Activated CD4-positive, alpha-beta T cell treated with anti-CD3 and anti-CD28 coated beads, Interleukin-2, amount 10 ng/mL, durations not matched to agents 24 days and 14 days (primary cell): ENCODE measurements at regions not wholly inside any gene's neighbourhood (a gene's known extent, or its start where the extent isn't known, plus 50 kb on each side); places are given as distances from the start of the nearest gene placed in this dataset.
A peak's percentile ranks its signal among the peaks of the same experiment; 100 is the strongest.
"Not testable (repeated sequence)": the region's sequence is repeated elsewhere in the genome, so short reads cannot be mapped to it uniquely, and the experiment has no call there.

ENCODE experiments used
- DNase-seq: peaks from one replicate; pipeline ENCODE4 v3.0.0; 2022
- H3K27ac Mint-ChIP-seq: one replicate; pipeline ENCODE4 v1.8.0; 2022; ENCODE audit warnings: mild to moderate bottlenecking, mixed read lengths
- H3K27me3 Mint-ChIP-seq: one replicate; pipeline ENCODE4 v1.8.0; 2022; ENCODE audit warnings: mixed read lengths
- H3K36me3 Mint-ChIP-seq: one replicate; pipeline ENCODE4 v1.8.0; 2022; ENCODE audit warnings: low read depth, mild to moderate bottlenecking, mixed read lengths
- H3K4me1 Mint-ChIP-seq: one replicate; pipeline ENCODE4 v1.8.0; 2021; ENCODE audit warnings: mixed read lengths
- H3K4me3 Mint-ChIP-seq: one replicate; pipeline ENCODE4 v1.8.0; 2022; ENCODE audit warnings: mild to moderate bottlenecking, moderate library complexity, mixed read lengths
- H3K9me3 Mint-ChIP-seq: one replicate; pipeline ENCODE4 v1.8.0; 2021; ENCODE audit warnings: mixed read lengths
- intact Hi-C: fragments of 100-400 bp; cut with micrococcal nuclease; formaldehyde crosslinking; loops from one replicate; pipeline ENCODE4 v1.15.1; 2023

DNA sequence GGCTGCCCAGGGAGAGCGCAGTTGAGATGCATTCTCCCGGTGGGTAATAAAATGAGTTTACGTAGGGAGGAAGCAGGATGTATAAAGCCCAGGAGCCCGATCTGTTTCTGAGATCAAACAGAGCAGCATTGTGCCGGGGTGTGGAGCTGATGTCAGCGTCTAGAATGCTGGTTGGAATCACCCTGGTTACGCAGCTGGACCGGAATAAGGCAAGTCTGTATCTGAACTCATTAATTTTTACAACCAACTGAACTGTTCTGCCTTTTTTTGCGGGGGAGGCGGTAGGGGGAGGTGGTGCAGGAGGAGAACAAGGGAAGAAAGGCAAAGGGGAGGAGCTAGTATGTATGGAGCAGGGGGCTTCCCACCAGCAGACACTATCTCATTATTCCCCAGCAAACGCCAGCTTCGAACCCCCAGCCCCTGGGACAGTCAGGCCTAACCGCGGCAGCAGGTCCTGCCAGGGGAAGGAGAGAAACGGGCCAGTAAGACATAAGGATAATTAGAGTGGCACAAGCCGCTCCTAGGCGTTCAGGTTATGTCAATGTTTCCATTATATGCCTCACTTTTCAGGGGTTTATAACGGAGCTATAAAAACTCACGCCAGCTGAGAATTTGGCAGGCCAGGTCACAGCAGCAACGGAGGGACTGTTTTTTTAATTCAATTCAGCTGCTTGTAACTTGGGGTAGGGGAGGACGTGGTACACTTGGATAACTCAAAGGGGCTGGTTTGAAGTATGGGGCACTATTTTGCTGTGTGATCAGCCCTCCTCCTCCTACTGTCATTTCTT lies 175.3 kb upstream of the HES1 start:
- H3K27me3 Mint-ChIP-seq: peaks cover 41% of the 10 kb centered on the region
- peaks cover 31% of the 10 kb centered on the region for H3K4me1 Mint-ChIP-seq

DNA sequence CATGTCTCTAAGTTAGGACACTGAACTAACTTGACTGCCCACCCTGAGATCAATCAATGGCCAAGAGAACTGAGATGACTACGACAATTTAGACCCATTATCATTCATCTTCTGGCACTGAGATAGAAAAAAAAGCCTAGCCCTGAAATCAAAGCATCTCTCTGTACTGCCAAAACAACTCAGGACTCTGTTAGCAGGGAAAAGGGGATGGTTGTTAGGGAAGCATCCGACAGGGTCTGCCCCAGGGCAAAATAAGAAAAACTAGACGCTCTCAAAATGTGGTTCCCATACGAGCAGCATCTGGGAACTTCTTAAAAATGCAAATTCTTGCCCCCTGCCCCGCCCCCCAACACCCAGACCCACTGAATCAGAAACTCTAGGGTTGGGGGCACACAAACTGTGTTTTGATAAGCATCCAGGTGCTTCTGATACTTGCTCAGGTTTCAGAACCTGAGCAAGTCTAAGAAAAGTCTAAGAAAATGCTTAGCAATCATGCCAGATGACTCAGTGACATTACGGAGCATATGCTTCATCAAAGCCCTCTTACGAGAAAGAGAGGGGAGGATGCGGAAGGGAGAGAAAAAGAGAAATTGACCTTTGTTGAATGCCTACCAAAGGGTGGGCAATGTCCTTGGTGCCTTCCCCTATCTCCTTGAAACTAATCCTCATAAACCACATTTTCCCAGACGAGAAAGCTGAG lies 172.8 kb upstream of the HES1 start:
- H3K4me3 Mint-ChIP-seq: peak overlapping the region; percentile 18
- no peaks in the 10 kb centered on the region for H3K36me3 Mint-ChIP-seq
- intact Hi-C loops: loop anchor here (5.0 kb wide), 2 partner anchors 109 to 344 kb away; no protein-coding TSS in a partner anchor
- H3K27ac Mint-ChIP-seq: peak overlapping the region; percentile 72
- peak; percentile 60 for DNase-seq
- peaks cover 47% of the 10 kb centered on the region for H3K27me3 Mint-ChIP-seq
- peaks cover 12% of the 10 kb centered on the region for H3K9me3 Mint-ChIP-seq
- peaks cover 32% of the 10 kb centered on the region for H3K4me1 Mint-ChIP-seq

More for the DNA sequence above, 175.3 kb upstream of the HES1 start:
- H3K27ac Mint-ChIP-seq: no peak overlapping the region
- DNase-seq: no peak
- H3K4me3 Mint-ChIP-seq: no peak overlapping the region
- H3K9me3 Mint-ChIP-seq: peaks cover 18% of the 10 kb centered on the region
- intact Hi-C loops: loop anchor here (5.0 kb wide), 2 partner anchors 112 to 347 kb away; no protein-coding TSS in a partner anchor
- H3K36me3 Mint-ChIP-seq: no peaks in the 10 kb centered on the region

DNA sequence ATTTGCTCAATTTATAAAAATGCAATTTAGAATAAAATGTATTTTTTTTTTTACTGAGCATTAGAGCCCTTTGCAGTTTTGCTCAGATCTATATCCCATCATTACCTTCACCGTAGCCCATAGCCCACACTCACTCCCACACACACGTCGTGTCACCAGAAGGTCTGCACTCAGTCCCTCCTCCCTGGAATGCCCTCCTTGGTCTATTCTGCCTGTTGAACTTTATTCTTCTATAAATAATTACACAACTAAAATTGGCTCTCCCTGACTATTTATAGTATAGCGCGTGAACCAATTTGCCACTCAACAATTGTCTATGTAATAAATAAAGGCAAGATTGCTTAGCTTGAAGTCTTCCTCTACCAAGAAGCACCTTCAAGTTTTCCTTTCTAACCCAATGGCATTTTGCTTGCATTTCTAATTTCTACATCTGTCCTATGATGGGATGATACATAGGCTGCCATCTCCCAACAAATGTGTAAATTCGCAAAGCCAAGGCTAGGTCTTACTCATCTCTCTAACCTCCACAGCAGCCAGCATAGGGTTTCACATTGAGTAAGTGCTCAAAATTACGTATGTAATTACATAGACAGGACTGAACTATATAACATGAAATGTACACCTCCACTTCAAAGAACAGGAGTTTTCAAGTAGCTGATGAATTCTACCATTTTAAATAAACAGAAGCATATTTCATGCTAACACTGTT lies 172.0 kb upstream of the HES1 start:
- Mint-ChIP-seq H3K36me3 (no peaks in the 10 kb centered on the region), H3K9me3 (peaks cover 12% of the 10 kb centered on the region), H3K4me3 (peak overlapping the region; percentile 44), H3K27me3 (peaks cover 51% of the 10 kb centered on the region), H3K27ac (peak overlapping the region; percentile 52), H3K4me1 (peaks cover 32% of the 10 kb centered on the region)
- DNase-seq: peak; percentile 73
- intact Hi-C loops: loop anchor here (2.0 to 5.0 kb wide), 3 partner anchors 108 to 343 kb away; no protein-coding TSS in a partner anchor

DNA sequence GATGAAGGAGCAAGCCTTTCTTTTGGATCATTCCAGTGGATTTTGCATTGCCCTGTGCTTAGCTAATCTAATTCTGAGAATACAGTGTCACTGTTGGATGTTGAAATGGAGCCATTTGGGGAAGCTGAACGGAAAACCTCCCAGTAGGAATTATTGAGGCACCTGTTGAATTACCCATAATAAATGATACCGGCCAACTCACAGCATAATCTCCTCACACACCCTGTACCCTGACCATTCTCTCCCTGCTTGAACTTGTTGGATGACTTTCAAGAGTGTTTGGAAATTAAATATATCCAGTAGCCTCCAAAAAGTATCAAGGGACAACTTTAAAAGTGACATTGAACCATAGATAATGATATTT lies 171.4 kb upstream of the HES1 start:
- intact Hi-C loops: loop anchor here (2.0 to 5.0 kb wide), 3 partner anchors 108 to 343 kb away; no protein-coding TSS in a partner anchor
- H3K4me3 Mint-ChIP-seq: peak overlapping the region; percentile 32
- DNase-seq: no peak
- peaks cover 56% of the 10 kb centered on the region for H3K27me3 Mint-ChIP-seq
- H3K4me1 Mint-ChIP-seq: peaks cover 32% of the 10 kb centered on the region
- peaks cover 12% of the 10 kb centered on the region for H3K9me3 Mint-ChIP-seq
- H3K27ac Mint-ChIP-seq: no peak overlapping the region
- no peaks in the 10 kb centered on the region for H3K36me3 Mint-ChIP-seq

DNA sequence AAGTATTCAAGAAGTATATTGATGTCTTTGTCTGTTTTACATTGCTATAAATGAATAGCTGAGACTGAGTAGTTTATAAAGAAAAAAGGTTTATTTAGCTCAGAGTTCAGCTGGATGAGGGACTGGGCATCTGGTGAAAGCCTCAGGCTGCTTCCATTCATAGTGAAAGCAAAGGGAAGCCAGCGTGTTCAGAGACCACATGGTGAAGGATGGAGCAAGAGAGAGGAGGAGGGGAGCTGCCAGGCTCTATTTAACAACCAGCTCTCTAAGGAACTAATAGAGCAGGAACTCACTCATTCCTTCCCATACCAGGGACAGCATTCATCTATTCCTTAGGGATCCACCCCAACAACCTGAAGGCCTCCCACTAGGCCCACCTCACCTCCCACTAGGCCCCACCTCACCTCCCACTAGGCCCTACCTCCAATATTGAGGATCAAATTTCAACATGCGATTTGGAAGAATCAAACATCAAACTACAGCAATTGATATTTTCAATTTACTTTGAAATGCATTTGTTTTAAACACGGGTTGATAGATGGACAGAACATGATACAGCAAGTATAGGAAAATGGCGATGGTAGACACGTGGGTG lies 167.5 kb upstream of the HES1 start:
- intact Hi-C loops: no loop called here
- Mint-ChIP-seq H3K9me3 (peaks cover 5% of the 10 kb centered on the region), H3K36me3 (no peaks in the 10 kb centered on the region), H3K27me3 (peaks cover 57% of the 10 kb centered on the region), H3K27ac (no peak overlapping the region), H3K4me3 (no peak overlapping the region), H3K4me1 (peaks cover 34% of the 10 kb centered on the region)
- no peak for DNase-seq

DNA sequence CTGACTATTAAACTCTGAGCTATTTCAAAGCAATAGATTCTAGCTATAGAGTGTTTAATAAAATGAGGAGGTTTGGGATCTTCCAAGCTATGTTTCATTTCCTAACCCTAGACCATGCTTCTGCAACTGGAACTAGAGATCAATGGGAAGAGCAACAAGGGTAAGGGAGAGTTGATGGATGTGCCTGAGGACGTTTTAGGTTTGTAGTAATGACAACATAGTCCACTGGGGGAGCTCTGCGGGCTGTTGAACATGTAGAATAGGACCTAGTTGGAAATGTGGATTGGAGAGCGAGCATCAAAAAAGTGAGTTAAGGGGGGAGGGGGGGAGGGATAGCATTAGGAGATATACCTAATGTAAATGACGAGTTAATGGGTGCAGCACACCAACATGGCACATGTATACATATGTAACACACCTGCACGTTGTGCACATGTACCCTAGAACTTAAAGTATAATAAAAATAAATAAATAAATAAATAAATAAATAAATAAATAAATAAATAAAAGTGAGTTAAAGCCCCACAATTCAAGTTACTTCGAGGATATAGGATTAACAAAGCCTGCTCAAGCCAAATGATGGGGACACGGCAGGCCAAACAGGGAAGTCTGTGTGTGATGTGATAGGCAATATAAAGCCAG lies 165.7 kb upstream of the HES1 start:
- H3K27ac Mint-ChIP-seq: not testable (repeated sequence)
- H3K27me3 Mint-ChIP-seq: peaks cover 71% of the 10 kb centered on the region

DNA sequence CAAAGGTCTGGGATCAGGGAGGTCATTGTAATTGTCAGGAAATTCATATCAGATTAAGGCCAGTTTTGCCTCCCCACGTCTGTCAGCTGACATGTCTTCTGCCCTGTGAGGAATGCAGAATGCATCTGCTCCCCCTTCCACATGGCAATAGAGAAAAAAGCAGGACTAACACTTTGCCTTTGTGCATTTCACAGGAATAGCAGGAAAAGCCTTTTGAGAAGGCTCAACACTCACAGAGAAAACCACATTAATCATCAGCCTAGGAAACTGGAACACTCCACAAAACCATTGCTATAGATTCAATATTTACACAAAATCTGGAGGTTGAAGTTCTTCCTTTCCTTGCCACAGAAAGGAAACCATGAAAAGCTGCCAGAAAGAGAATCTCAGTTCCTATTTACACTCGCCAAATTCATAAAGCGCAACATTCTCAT lies 165.2 kb upstream of the HES1 start:
- Mint-ChIP-seq H3K36me3 (no peaks in the 10 kb centered on the region), H3K9me3 (no peaks in the 10 kb centered on the region), H3K4me3 (peak overlapping the region; percentile 4), H3K27me3 (peaks cover 71% of the 10 kb centered on the region), H3K27ac (peak overlapping the region; percentile 57), H3K4me1 (peaks cover 18% of the 10 kb centered on the region)
- intact Hi-C loops: no loop called here
- no peak for DNase-seq

More for the DNA sequence above, 165.7 kb upstream of the HES1 start:
- H3K36me3 Mint-ChIP-seq, H3K4me3 Mint-ChIP-seq, H3K9me3 Mint-ChIP-seq, intact Hi-C loops: not testable (repeated sequence)
- peak; percentile 73 for DNase-seq
- peaks cover 18% of the 10 kb centered on the region for H3K4me1 Mint-ChIP-seq

DNA sequence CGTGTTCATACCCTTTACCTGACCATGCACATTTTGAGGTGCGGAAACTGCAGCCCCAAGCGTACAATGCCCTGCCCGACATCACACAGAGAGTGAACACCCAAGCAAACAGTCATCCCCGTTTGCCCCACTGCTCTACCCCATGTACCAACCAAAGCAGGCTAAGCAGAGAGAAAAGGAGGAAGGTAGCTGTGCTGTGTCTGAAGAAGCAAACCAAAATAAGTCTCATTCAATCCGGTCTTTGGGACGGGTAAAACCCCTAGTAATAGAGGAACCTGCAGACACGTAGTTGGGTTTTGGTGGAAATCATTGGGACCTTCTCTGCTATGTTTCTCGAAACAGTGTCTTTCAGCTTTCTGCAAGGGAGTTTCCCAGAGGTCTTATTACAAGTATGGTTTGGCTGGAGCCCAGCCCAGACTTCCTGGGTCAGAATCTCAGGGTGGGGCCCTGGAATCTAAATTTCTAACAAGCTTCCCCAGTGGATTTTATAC lies 164.6 kb upstream of the HES1 start:
- peaks cover 16% of the 10 kb centered on the region for H3K4me1 Mint-ChIP-seq
- DNase-seq: peak; percentile 58
- peak overlapping the region; percentile 4 for H3K4me3 Mint-ChIP-seq
- no peaks in the 10 kb centered on the region for H3K36me3 Mint-ChIP-seq
- H3K27me3 Mint-ChIP-seq: peaks cover 71% of the 10 kb centered on the region
- intact Hi-C loops: no loop called here
- H3K9me3 Mint-ChIP-seq: no peaks in the 10 kb centered on the region
- H3K27ac Mint-ChIP-seq: peak overlapping the region; percentile 57

DNA sequence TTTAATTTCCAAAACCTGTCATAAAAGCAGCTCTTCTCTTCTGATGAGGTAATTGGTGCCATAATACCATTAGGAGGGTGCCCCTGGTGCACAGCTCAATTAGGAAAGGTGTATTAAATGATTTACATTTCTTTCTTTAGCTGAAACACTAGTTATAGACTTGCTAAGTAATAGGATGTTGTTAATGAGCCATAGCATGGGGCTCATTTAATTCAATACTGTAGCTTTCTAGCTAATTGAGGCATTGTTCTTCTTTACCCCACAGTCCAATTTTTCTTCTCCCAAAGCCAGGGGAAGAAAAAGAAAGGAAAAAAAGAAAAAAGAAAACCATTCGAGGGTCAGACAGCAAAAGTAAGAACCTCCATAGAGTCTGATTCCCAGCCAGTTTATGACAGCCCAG lies 164.0 kb upstream of the HES1 start:
- Mint-ChIP-seq H3K4me1 (peaks cover 16% of the 10 kb centered on the region), H3K36me3 (no peaks in the 10 kb centered on the region), H3K27me3 (peaks cover 66% of the 10 kb centered on the region), H3K27ac (no peak overlapping the region), H3K9me3 (no peaks in the 10 kb centered on the region), H3K4me3 (no peak overlapping the region)
- no peak for DNase-seq
- intact Hi-C loops: no loop called here

DNA sequence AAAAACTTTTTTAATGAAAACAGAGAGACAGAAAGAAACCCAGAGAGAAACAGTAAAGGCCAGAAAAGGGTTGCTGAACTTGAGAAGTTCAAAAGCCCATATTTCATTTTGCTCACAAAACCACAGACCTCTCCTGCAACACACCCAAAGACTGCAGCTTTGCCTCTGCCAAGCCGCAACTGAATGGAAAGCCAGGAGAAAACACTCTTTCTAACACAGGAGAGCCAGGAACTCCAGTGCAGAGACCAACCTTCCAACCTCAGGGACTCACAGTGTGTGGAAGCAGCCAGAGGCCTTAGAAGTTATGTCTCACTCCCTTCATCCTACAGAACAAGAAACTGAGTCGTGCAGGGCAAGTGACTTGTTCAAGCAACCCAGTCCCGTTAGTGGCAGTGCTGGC lies 163.1 kb upstream of the HES1 start:
- H3K4me3 Mint-ChIP-seq: no peak overlapping the region
- intact Hi-C loops: no loop called here
- no peak overlapping the region for H3K27ac Mint-ChIP-seq
- H3K36me3 Mint-ChIP-seq: no peaks in the 10 kb centered on the region
- no peaks in the 10 kb centered on the region for H3K9me3 Mint-ChIP-seq
- H3K4me1 Mint-ChIP-seq: peaks cover 16% of the 10 kb centered on the region
- peaks cover 68% of the 10 kb centered on the region for H3K27me3 Mint-ChIP-seq
- DNase-seq: no peak

DNA sequence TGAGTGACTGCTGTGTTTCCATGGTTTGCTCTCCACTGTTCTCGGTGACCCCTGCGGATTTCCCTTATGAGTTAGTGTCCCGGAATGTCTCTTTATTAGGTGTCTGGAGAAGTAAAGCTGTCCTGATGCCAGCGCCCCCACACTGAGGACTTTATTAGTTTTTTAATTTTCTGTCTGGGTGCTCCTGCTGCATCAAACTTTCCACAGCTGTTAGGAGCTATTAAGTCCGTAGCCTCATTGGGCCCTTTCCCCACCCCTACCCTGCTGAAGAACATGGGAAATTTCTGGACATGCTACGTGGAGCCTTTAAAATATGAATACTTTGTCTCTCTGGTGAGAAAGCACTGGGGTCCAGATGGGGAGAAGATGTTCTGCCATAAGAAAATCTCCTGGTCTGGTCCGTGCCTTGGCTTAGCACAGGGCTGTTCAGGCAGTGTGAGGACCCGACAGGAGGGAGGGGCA lies 161.7 kb upstream of the HES1 start:
- Mint-ChIP-seq H3K27me3 (peaks cover 59% of the 10 kb centered on the region), H3K9me3 (no peaks in the 10 kb centered on the region)
- intact Hi-C loops: no loop called here

DNA sequence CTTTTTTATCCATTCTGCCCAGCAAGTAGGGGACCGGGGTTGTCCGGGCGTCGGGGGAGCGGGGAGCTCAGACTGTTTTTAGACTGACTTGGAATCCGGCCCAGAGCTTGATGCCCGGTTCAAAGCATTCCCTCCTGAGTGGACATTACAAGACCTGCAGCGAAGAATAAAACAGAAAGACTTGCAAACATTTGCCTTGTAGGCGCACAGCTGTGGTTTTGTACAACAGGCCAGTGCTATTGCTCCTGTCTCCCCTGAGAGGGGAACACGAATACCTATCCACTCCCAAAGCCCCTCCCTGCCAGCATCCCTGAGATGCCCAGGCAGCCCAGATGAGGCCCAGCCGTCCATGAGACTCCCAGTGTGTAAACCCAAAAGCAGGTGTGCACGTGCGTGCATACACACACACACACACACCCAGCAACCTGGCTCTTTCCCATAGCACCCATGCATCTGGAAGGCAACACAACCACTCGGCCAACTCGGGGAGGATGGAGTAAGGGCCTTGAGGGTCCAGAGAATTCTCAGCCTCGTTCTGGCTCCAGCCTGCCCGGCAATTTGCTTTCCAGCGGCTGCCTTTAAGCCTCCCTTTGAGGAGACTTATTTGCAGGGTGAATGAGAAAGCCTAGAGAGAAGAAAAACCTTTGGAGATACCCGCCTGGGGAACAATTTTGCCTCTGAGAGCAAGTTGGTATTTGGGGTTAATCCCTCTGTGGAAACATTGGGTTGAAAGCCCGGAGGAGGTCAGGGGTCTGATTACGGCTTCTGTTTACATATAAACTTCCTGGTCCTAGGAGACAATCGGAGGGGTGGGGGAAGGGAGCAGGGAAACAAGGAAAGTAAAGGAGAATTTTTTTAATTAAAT lies 161.0 kb upstream of the HES1 start:
- intact Hi-C loops: no loop called here
- Mint-ChIP-seq H3K36me3 (no peaks in the 10 kb centered on the region), H3K27ac (no peak overlapping the region), H3K4me1 (peaks cover 16% of the 10 kb centered on the region), H3K9me3 (no peaks in the 10 kb centered on the region), H3K4me3 (no peak overlapping the region), H3K27me3 (peaks cover 56% of the 10 kb centered on the region)
- no peak for DNase-seq

More for the DNA sequence above, 161.7 kb upstream of the HES1 start:
- H3K27ac Mint-ChIP-seq: no peak overlapping the region
- peaks cover 16% of the 10 kb centered on the region for H3K4me1 Mint-ChIP-seq
- no peak for DNase-seq
- no peaks in the 10 kb centered on the region for H3K36me3 Mint-ChIP-seq
- H3K4me3 Mint-ChIP-seq: no peak overlapping the region
